H9 (cell line): ENCODE measurements at regions not wholly inside any gene's neighbourhood (a gene's known extent, or its start where the extent isn't known, plus 50 kb on each side); places are given as distances from the start of the nearest gene placed in this dataset.

ENCODE experiments used
- DNase-seq: peaks from one replicate; pipeline ENCODE4 v3.0.0-alpha.2; 2017
- H2AFZ ChIP-seq: one replicate; pipeline ENCODE4 v1.6.1; 2013; ENCODE audit warnings: mild to moderate bottlenecking, low read length, control low read depth, moderate library complexity
- H2AK5ac ChIP-seq: 2 replicates; pipeline ENCODE4 v1.6.1; 2013; ENCODE audit warnings: low read length, control low read depth, mixed read lengths; ENCODE audit not compliant: insufficient read length
- H2BK120ac ChIP-seq: one replicate; pipeline ENCODE4 v1.6.1; 2013; ENCODE audit warnings: low read depth, mild to moderate bottlenecking, low read length, control low read depth, inconsistent platforms; ENCODE audit not compliant: poor library complexity, severe bottlenecking
- H2BK12ac ChIP-seq: 2 replicates; pipeline ENCODE4 v1.6.1; 2013; ENCODE audit warnings: low read length, control low read depth, mixed read lengths, low read depth; ENCODE audit not compliant: insufficient read length
- H2BK15ac ChIP-seq: 2 replicates; pipeline ENCODE4 v1.6.1; 2013; ENCODE audit warnings: low read depth, low read length, control low read depth
- H2BK20ac ChIP-seq: one replicate; pipeline ENCODE4 v1.6.1; 2013; ENCODE audit warnings: low read depth, mild to moderate bottlenecking, low read length, control low read depth, inconsistent platforms; ENCODE audit not compliant: poor library complexity, severe bottlenecking
- H2BK5ac ChIP-seq: 2 replicates; pipeline ENCODE4 v1.6.1; 2013; ENCODE audit warnings: low read length, control low read depth, mixed read lengths; ENCODE audit not compliant: insufficient read length
- H3K14ac ChIP-seq: 2 replicates; pipeline ENCODE4 v1.6.1; 2013; ENCODE audit warnings: low read length, control low read depth; ENCODE audit not compliant: insufficient read depth
- H3K18ac ChIP-seq: 2 replicates; pipeline ENCODE4 v1.6.1; 2013; ENCODE audit warnings: low read depth, mild to moderate bottlenecking, mixed read lengths, low read length, control low read depth; ENCODE audit not compliant: insufficient read length
- H3K23ac ChIP-seq: 2 replicates; pipeline ENCODE4 v1.6.1; 2013; ENCODE audit warnings: low read length, control low read depth, mixed read lengths, low read depth; ENCODE audit not compliant: insufficient read length
- H3K23me2 ChIP-seq: 2 replicates; pipeline ENCODE4 v1.6.1; 2013; ENCODE audit warnings: low read depth, mild to moderate bottlenecking, mixed read lengths, low read length, control low read depth; ENCODE audit not compliant: insufficient read length, poor library complexity, severe bottlenecking
- H3K27ac ChIP-seq: 2 replicates; pipeline ENCODE4 v1.5.1; 2013; ENCODE audit warnings: low read length, control low read depth, mixed read lengths, low read depth; ENCODE audit not compliant: insufficient read length
- H3K27me3 ChIP-seq: 2 replicates; pipeline ENCODE4 v1.6.1; 2013; ENCODE audit warnings: low read length, control low read depth, inconsistent platforms; ENCODE audit not compliant: insufficient read depth
- H3K4ac ChIP-seq: 2 replicates; pipeline ENCODE4 v1.6.1; 2013; ENCODE audit warnings: low read depth, mild to moderate bottlenecking, control low read depth, inconsistent platforms, low read length, moderate library complexity
- H3K4me1 ChIP-seq: 2 replicates; pipeline ENCODE4 v1.6.1; 2013; ENCODE audit warnings: low read length, control low read depth, inconsistent platforms; ENCODE audit not compliant: insufficient read depth
- H3K4me2 ChIP-seq: 2 replicates; pipeline ENCODE4 v1.6.1; 2013; ENCODE audit warnings: low read length, control low read depth, mixed read lengths; ENCODE audit not compliant: insufficient read length, insufficient read depth
- H3K56ac ChIP-seq: 2 replicates; pipeline ENCODE4 v1.6.1; 2013; ENCODE audit warnings: low read depth, mild to moderate bottlenecking, mixed read lengths, low read length, control low read depth; ENCODE audit not compliant: insufficient read length
- H3K79me1 ChIP-seq: 2 replicates; pipeline ENCODE4 v1.6.1; 2013; ENCODE audit warnings: low read depth, mild to moderate bottlenecking, moderate library complexity, low read length, control low read depth, inconsistent platforms; ENCODE audit not compliant: insufficient read depth, poor library complexity, severe bottlenecking
- H3K79me2 ChIP-seq: 2 replicates; pipeline ENCODE4 v1.6.1; 2013; ENCODE audit warnings: low read length, control low read depth, inconsistent platforms; ENCODE audit not compliant: insufficient read depth
- H3K9ac ChIP-seq: 2 replicates; pipeline ENCODE4 v1.6.1; 2013; ENCODE audit warnings: low read length, control low read depth, mixed read lengths; ENCODE audit not compliant: insufficient read length; ENCODE audit errors: extremely low read depth
- H3K9me3 ChIP-seq: one replicate; pipeline ENCODE4 v1.6.1; 2013; ENCODE audit warnings: low read depth, low read length, inconsistent platforms; ENCODE audit not compliant: control insufficient read depth
- H3T11ph ChIP-seq: one replicate; pipeline ENCODE4 v1.6.1; 2013; ENCODE audit warnings: mild to moderate bottlenecking, low read length, control low read depth, inconsistent platforms
- H4K20me1 ChIP-seq: one replicate; pipeline ENCODE4 v1.6.1; 2013; ENCODE audit not compliant: control insufficient read depth, insufficient read length, insufficient read depth
- H4K5ac ChIP-seq: 2 replicates; pipeline ENCODE4 v1.6.1; 2013; ENCODE audit warnings: low read depth, mild to moderate bottlenecking, mixed read lengths, low read length, control low read depth; ENCODE audit not compliant: insufficient read length
- H4K8ac ChIP-seq: replicated peaks from 2 replicates; pipeline ENCODE4 v1.6.1; 2013; ENCODE audit warnings: low read length, control low read depth, mixed read lengths, low read depth; ENCODE audit not compliant: insufficient read length
- H4K91ac ChIP-seq: 2 replicates; pipeline ENCODE4 v1.6.1; 2013; ENCODE audit warnings: low read depth, mild to moderate bottlenecking, moderate library complexity, mixed read lengths, low read length, control low read depth; ENCODE audit not compliant: insufficient read length
- H3K27ac Mint-ChIP-seq, 3 experiments: 2 replicates in 2 of 3; 3 replicates in 1 of 3; pipeline ENCODE4 v1.8.0; 2020 to 2021; ENCODE audit warnings: mixed read lengths in 3 of 3, mild to moderate bottlenecking in 1 of 3, moderate library complexity in 1 of 3
- H3K27me3 Mint-ChIP-seq: 2 replicates; pipeline ENCODE4 v1.8.0; 2021; ENCODE audit warnings: low read depth, mild to moderate bottlenecking, moderate library complexity, mixed read lengths
- H3K36me3 Mint-ChIP-seq, 3 experiments: 2 replicates in 2 of 3; 3 replicates in 1 of 3; pipeline ENCODE4 v1.8.0; 2020 to 2021; ENCODE audit warnings: low read depth in 3 of 3, mixed read lengths in 3 of 3; ENCODE audit not compliant: insufficient read depth in 1 of 3
- H3K4me1 Mint-ChIP-seq, 2 experiments: 2 replicates each; pipeline ENCODE4 v1.8.0; 2020; ENCODE audit warnings: mixed read lengths in 2 of 2
- H3K4me3 Mint-ChIP-seq, 2 experiments: 2 replicates in 1 of 2; 3 replicates in 1 of 2; pipeline ENCODE4 v1.8.0; 2020 to 2021; ENCODE audit warnings: mild to moderate bottlenecking in 2 of 2, mixed read lengths in 2 of 2, moderate library complexity in 1 of 2
- H3K9me3 Mint-ChIP-seq, 2 experiments: 2 replicates in 1 of 2; 3 replicates in 1 of 2; pipeline ENCODE4 v1.8.0; 2020; ENCODE audit warnings: mild to moderate bottlenecking in 2 of 2, mixed read lengths in 2 of 2, moderate library complexity in 1 of 2
- TF ChIP-seq, protein P1 (sequence below): fragments of 200-600 bp; sonication (generic); conservative IDR thresholded peaks from 3 replicates; pipeline ENCODE4 v1.8.0; 2021; ENCODE audit warnings: antibody characterized with exemption, mild to moderate bottlenecking

- H3K9me3 ChIP-seq, result no peaks in the 10 kb centered on the region
- H3K27me3 ChIP-seq, result no peaks in the 10 kb centered on the region
- H4K91ac ChIP-seq, result no peak overlapping the region
- Mint-ChIP-seq H3K27me3 (no peaks in the 10 kb centered on the region; the same call in 1 of the 2 replicates), H3K27ac (no peak overlapping the region), H3K4me3 (no peak overlapping the region), H3K9me3 (no peaks in the 10 kb centered on the region), H3K36me3 (no peaks in the 10 kb centered on the region; a peak in 1 of 7 replicates), H3K4me1 (peaks cover 0 to 2% of the 10 kb centered on the region in 2 experiments; a peak in 2 of 4 replicates)
- H4K5ac ChIP-seq, result no peak overlapping the region
- TF ChIP-seq, protein P1, sequence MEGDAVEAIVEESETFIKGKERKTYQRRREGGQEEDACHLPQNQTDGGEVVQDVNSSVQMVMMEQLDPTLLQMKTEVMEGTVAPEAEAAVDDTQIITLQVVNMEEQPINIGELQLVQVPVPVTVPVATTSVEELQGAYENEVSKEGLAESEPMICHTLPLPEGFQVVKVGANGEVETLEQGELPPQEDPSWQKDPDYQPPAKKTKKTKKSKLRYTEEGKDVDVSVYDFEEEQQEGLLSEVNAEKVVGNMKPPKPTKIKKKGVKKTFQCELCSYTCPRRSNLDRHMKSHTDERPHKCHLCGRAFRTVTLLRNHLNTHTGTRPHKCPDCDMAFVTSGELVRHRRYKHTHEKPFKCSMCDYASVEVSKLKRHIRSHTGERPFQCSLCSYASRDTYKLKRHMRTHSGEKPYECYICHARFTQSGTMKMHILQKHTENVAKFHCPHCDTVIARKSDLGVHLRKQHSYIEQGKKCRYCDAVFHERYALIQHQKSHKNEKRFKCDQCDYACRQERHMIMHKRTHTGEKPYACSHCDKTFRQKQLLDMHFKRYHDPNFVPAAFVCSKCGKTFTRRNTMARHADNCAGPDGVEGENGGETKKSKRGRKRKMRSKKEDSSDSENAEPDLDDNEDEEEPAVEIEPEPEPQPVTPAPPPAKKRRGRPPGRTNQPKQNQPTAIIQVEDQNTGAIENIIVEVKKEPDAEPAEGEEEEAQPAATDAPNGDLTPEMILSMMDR, result no peak
- H3K56ac ChIP-seq, result no peak overlapping the region
- no peak overlapping the region for H2BK12ac ChIP-seq
- DNase-seq, result no peak
- H2BK20ac ChIP-seq, result no peak overlapping the region
- H3K23me2 ChIP-seq, result no peaks in the 10 kb centered on the region
- no peak overlapping the region for H4K8ac ChIP-seq
- H3K27ac ChIP-seq, result no peak overlapping the region
- H2BK120ac ChIP-seq, result no peak overlapping the region
- no peak overlapping the region for H3T11ph ChIP-seq
- H3K79me2 ChIP-seq, result no peaks in the 10 kb centered on the region
- H3K9ac ChIP-seq, result no peak overlapping the region
- H3K4me2 ChIP-seq, result no peak overlapping the region
- H2BK15ac ChIP-seq, result no peak overlapping the region
- H2AFZ ChIP-seq, result no peak overlapping the region
- H4K20me1 ChIP-seq, result no peaks in the 10 kb centered on the region
- no peak overlapping the region for H3K18ac ChIP-seq
- H3K4ac ChIP-seq, result no peak overlapping the region
- H3K23ac ChIP-seq, result no peak overlapping the region
- H2BK5ac ChIP-seq, result no peak overlapping the region
- no peaks in the 10 kb centered on the region for H3K79me1 ChIP-seq
- no peak overlapping the region for H3K14ac ChIP-seq
- H2AK5ac ChIP-seq, result no peak overlapping the region
- H3K4me1 ChIP-seq, result no peaks in the 10 kb centered on the region
Observed at GRCh38 chr10:89915968-89916367, 214.6 kb downstream of the KIF20B start.
